LNCAP (cell line): ENCODE measurements at regions not wholly inside any gene's neighbourhood (a gene's known extent, or its start where the extent isn't known, plus 50 kb on each side); places are given as distances from the start of the nearest gene placed in this dataset.

Experiments
- CTCF ChIP-seq: fragments of 450-650 bp; IDR thresholded peaks from 2 replicates; pipeline ENCODE4 v1.5.1; 2017; ENCODE audit warnings: mild to moderate bottlenecking

DNA sequence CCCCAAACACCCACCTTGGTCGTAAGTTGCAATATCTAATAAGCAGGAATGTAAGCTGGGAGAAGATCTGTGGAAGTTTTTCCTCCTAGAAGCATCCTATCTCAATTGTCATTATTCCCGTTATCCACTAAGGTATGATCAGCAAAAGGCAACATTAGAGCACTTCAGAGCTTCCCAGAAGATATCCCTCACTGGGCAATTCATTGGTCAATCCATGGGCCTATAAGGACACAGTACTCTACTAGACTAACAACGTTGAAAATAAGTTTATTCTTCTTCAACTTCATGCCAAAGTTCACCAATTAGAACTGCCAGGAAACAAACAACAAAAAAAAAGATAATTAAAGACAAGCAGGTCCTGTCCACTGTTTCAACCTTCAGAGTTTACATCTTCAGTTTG lies 433.0 kb upstream of the POU3F3 start:
- no peak for TF ChIP-seq CTCF

DNA sequence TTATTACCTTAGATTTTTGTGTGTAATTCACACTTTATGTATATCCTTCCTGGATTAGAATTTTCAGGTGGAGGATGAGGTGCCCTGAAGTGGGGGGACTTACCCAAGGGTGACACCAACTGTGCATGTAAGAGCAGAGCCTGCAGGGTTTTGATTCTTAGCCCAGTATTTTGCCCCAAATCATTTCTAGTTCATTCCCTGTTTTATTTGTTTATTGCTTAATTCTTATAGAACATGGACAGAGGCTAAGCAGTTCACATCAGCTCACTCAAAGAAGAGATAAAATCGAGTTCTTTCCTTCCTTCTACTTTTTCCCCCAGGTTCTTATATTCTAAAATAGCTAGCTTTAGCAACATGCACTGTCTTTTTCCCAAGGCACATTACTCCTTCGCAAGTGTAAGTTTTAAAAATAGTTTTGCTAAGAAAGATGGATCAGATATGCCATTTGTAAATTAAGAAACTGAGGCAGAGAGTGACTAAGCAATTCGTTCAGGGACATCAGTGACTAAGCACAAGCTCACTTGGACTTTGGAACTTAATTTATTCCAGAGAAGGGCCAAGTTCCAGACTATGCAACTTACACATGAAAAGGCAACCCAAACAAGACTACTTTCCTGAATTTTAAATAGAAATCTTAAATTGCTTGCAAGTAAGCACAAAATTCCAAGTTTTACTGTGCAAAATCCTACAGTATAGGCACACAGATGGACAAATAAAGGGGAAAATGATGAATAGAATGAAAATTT lies 427.9 kb upstream of the POU3F3 start:
- no peak for TF ChIP-seq CTCF

GRCh38 chr2:104428155-104428554 lies 425.8 kb upstream of the POU3F3 start:
- TF ChIP-seq CTCF: no peak; the same call in 1 of the 2 replicates

DNA sequence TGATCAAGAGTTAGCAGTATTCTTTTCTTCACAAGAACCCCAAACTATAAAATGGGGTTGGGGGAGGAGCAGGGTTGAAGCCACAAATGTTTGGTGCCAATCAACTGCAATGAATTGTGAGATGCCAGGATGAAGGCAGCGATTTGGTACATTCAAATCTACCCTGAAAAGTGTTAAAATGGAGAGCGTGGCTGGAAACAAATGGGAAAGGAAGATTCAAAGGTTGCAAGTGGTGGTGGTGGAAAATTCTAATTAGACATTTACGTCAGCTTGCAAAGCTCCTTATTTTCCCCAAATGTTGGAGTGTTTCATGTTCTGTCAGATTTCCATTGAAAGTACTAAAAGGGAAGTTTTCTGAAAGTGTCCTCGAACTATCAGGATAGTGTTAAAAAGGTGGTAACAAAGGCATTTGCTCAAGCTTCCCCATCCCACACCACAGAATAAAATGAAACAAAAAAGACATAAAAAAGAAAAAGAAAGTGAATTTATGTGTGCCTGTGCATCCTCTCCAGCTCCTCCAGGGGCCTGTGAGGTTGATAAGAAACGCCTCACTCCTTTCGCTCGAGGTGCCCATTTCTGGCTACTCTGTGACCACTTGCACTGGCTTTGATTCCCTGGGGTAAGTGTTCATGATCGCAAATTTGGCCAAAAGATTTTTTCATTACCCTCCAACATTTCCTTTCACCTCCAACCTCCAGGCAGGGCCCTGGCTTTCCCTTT lies 424.1 kb upstream of the POU3F3 start:
- no peak for TF ChIP-seq CTCF

DNA sequence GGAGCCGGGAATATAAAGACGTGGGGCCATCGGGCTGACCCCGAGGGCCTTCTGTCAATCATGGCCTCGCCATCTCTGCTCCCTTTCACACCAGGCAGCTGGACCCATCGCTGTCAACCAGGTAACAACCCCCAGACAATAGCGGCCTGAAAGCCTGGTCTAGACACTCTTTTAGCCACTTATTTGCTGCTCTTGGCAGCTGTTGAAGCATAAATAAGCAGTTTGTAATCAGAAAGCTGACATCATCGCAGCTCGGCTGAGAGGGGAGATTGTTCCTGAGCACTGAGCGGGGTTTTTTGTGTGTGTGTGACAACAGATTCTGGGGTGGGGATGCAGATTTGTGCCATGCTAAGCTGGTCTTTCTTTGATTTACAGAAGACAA lies 423.6 kb upstream of the POU3F3 start:
- no peak for TF ChIP-seq CTCF

GRCh38 chr2:104430852-104431251 lies 423.1 kb upstream of the POU3F3 start:
- TF ChIP-seq CTCF: no peak

DNA sequence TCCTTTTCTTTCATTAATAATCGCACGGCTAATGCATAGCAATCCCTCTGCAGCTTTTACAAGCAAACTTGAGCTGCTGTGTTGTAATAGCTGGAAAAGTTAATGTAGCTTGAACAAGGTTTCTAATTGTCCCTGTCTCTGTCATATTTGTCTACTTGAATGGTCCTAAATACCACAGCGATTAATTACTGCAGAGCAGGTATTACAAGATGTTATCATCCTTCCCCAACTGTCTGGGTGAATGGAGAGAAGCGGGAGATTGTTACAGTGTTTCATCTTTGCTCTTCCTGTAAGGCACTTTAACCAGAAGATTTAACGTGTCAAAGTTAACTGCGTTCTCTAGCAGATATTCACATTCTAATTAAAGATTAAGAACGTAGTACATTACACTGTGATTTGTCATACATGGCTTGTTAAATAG lies 422.2 kb upstream of the POU3F3 start:
- no peak for TF ChIP-seq CTCF
